Left lung (tissue), 4 donors: ENCODE measurements at regions not wholly inside any gene's neighbourhood (a gene's known extent, or its start where the extent isn't known, plus 50 kb on each side); places are given as distances from the start of the nearest gene placed in this dataset.
A peak's percentile ranks its signal among the peaks of the same experiment; 100 is the strongest.

Experiments used
- ATAC-seq: fragments of 200-7000 bp; cut with Tn5 transposase; one replicate; pipeline ENCODE4 v1.9.1; 2020; ENCODE audit warnings: moderate library complexity
- DNase-seq, 4 donors: peaks; one replicate each; pipeline ENCODE4 v3.0.0-alpha.2; 2013 to 2020
- H3K27ac ChIP-seq, 2 donors: fragments of 200-600 bp; sonication (generic) in 1 of 2; one replicate each; pipeline versions ENCODE4 v1.5.0 to v1.8.0; 2020 to 2021
- H3K27me3 ChIP-seq, 2 donors: fragments of 200-600 bp; sonication (generic) in 1 of 2; one replicate each; pipeline versions ENCODE4 v1.5.0 to v1.8.0; 2020 to 2021
- H3K36me3 ChIP-seq, 2 donors: fragments of 200-600 bp; sonication (generic) in 1 of 2; one replicate each; pipeline versions ENCODE4 v1.5.0 to v1.8.0; 2020 to 2021
- H3K4me1 ChIP-seq, 2 donors: fragments of 200-600 bp; one replicate each; pipeline ENCODE4 v1.8.0; 2021
- H3K4me3 ChIP-seq, 2 donors: fragments of 200-600 bp; sonication (generic) in 1 of 2; one replicate each; pipeline versions ENCODE4 v1.5.0 to v1.8.0; 2020 to 2021; ENCODE audit warnings: mild to moderate bottlenecking in 1 of 2
- H3K9me3 ChIP-seq, 2 donors: fragments of 200-600 bp; sonication (generic) in 1 of 2; one replicate each; pipeline versions ENCODE4 v1.5.0 to v1.8.0; 2020 to 2021
- intact Hi-C, 2 donors: fragments of 100-400 bp; cut with DNase I; formaldehyde crosslinking; loops; one replicate each; pipeline versions ENCODE4 v1.11.2 to v1.14.2; 2022
- TF ChIP-seq, protein P1 (sequence below), 2 donors: fragments of 200-600 bp; sonication (generic) in 1 of 2; IDR thresholded peaks; one replicate each; pipeline versions ENCODE4 v1.5.0 to v1.8.0; 2021; ENCODE audit warnings: antibody characterized with exemption in 2 of 2
- donor health status: DM: no; HTN: yes; CAD: no.
- donor health status: DM: no; HTN: no; CAD: no.

DNA sequence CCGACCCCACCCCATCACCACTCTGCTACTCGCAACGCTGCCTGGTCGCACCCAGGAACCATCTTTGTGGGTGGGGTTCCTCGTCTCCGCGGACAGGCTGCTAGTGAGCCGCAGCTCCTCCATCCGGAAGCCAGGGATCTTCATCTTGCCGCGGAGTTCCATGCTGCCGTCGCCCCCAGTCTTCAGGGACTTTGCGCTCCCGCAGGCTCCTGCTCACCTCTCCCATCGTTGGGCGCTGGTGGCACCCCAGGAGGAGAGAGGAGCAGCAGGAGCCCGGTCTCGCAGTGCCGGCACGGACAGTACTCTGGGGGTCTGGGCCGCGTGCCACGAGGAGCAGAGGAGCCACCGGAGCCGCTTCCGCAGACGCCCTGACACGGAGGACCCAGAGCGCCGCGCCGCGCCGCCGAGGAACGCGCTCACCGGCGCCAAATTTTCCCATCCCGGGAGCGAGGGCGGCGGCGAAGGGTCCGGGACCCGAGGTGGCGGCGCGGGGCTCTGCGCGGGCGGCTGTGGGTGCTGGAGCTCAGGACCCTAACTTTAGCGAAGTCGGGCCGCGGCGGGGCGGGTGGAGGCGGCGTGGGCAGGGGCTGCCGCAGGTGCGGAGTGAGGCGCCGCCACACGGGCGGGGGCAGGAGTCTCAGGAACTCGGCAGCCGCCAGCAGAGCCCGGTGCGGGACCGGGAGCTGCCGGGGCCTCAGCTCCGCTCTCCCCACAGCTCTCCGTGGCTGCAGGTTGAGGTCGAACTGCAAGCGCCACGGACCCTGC is 750.1 kb upstream of the SORCS1 start:
- intact Hi-C loops, result no loop called here
- DNase-seq, result peak in 3 of 4 donors; percentile 6 to 69 (median 10)
- ATAC-seq, result peak; percentile 87

DNA sequence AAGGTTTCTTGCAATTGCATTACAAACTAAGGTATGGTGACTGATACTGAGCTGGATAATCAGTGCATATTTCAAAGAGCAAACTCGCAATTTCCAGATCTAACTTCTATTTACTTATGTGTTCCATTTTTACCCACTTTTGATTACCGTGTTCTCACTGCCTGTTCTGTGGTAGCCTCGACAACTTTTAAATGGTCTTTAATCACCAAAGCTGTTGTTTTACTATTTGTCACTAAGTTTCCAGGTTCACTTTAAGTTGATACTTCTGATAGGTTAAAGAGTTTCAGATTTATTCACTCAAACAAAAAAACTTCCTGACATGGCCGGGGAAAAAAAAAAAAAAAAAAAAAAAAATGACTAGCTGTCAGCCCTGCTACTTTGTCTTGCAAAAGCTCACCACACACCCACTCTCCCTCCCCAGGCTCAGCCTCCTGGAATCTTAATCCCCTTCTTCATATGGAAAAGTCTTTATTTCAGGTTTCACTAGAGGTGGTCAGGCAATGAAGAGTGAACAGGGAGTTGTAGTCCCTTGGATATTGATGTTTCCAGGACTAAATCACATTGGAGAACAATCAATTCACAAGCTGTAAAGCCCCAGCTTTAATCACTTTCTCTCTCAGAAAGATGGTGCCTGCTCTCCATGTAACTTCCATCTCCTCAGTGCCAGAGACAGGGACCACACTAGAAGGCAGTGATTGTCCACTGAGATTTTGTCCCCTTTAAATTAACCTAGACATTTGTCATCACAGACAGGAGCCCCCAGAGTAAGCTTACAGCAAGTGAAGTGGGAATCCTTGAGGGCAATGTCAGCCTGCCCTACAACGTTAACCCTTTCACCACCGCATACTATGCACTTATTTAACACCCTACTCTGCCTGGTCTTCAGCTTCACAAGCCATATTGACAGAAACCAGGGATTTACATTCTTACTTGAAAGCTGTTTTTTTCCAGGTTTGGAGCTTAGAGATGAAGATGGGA is 749.1 kb upstream of the SORCS1 start:
- DNase-seq (no peak), ATAC-seq (no peak)
- Histone ChIP-seq H3K27me3 (peaks cover 7 to 28% of the 10 kb centered on the region in 2 donors), H3K36me3 (no peaks in the 10 kb centered on the region), H3K4me1 (no peaks in the 10 kb centered on the region), H3K4me3 (no peak overlapping the region), H3K9me3 (no peaks in the 10 kb centered on the region), H3K27ac (no peak overlapping the region)
- intact Hi-C loops, result no loop called here
- TF ChIP-seq, protein P1, sequence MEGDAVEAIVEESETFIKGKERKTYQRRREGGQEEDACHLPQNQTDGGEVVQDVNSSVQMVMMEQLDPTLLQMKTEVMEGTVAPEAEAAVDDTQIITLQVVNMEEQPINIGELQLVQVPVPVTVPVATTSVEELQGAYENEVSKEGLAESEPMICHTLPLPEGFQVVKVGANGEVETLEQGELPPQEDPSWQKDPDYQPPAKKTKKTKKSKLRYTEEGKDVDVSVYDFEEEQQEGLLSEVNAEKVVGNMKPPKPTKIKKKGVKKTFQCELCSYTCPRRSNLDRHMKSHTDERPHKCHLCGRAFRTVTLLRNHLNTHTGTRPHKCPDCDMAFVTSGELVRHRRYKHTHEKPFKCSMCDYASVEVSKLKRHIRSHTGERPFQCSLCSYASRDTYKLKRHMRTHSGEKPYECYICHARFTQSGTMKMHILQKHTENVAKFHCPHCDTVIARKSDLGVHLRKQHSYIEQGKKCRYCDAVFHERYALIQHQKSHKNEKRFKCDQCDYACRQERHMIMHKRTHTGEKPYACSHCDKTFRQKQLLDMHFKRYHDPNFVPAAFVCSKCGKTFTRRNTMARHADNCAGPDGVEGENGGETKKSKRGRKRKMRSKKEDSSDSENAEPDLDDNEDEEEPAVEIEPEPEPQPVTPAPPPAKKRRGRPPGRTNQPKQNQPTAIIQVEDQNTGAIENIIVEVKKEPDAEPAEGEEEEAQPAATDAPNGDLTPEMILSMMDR (IDR thresholded peaks at IDR 0.05), result no peak

More for the DNA sequence above, 750.1 kb upstream of the SORCS1 start:
- peaks cover 7 to 28% of the 10 kb centered on the region in 2 donors for H3K27me3 ChIP-seq
- H3K4me3 ChIP-seq, result peak overlapping the region; percentile 13 to 27
- H3K4me1 ChIP-seq, result no peaks in the 10 kb centered on the region
- no peak overlapping the region for H3K27ac ChIP-seq
- TF ChIP-seq, protein P1 (IDR thresholded peaks at IDR 0.05), result no peak
- H3K9me3 ChIP-seq, result peaks cover 0 to 2% of the 10 kb centered on the region in 2 donors
- no peaks in the 10 kb centered on the region for H3K36me3 ChIP-seq

DNA sequence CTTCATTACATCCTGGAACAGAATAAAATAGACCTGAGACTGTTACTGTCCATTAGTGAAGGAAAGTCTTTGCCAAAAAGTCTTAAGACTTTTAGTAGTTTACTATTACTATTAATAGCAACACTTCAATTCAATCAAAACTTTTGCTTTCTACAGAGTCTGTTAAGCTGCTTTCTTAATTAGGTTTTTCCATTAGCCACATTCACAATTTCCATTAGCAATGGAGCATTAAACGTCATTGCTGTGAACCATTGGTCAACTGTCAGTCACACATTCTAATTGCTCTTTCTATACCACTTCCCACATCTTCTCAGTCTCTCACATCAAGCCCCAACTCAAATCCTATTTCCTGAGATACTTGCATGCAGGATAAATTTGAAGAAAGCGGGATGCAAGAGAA is 736.6 kb upstream of the SORCS1 start:
- no peak for ATAC-seq
- no peaks in the 10 kb centered on the region for H3K9me3 ChIP-seq
- TF ChIP-seq, protein P1 (IDR thresholded peaks at IDR 0.05), result no peak

DNA sequence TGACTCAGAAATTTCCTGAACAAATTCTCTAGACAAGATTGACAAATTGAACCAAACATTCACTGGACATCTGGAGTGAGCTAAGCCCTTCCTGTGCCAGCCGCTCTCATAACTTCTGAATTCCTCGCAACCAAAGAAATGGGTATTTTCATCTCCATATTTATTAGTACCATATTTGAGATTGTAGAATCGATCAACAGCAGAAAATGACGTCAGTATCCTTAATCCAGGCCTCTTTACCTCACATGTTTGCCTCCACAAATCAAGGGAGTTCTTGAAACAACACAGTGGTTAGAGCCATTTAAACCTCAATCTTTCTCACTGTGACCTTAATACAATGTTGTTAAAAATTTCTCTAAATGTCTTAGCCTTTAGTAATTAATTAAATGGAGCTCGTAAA is 735.6 kb upstream of the SORCS1 start:
- no peaks in the 10 kb centered on the region for H3K4me1 ChIP-seq
- TF ChIP-seq, protein P1 (IDR thresholded peaks at IDR 0.05), result no peak
- H3K36me3 ChIP-seq, result no peaks in the 10 kb centered on the region

More for the DNA sequence above, 736.6 kb upstream of the SORCS1 start:
- no peaks in the 10 kb centered on the region for H3K36me3 ChIP-seq
- H3K4me3 ChIP-seq, result no peak overlapping the region
- H3K27ac ChIP-seq, result no peak overlapping the region
- no peaks in the 10 kb centered on the region for H3K4me1 ChIP-seq
- H3K27me3 ChIP-seq, result no peaks in the 10 kb centered on the region
- no peak for DNase-seq
- intact Hi-C loops, result no loop called here

More for the DNA sequence above, 735.6 kb upstream of the SORCS1 start:
- DNase-seq (no peak), ATAC-seq (no peak)
- H3K27ac ChIP-seq, result no peak overlapping the region
- H3K9me3 ChIP-seq, result no peaks in the 10 kb centered on the region
- no peak overlapping the region for H3K4me3 ChIP-seq
- no peaks in the 10 kb centered on the region for H3K27me3 ChIP-seq
- intact Hi-C loops, result no loop called here
